GM18870 (cell line): ENCODE measurements at regions not wholly inside any gene's neighbourhood (a gene's known extent, or its start where the extent isn't known, plus 50 kb on each side); places are given as distances from the start of the nearest gene placed in this dataset.
"Not testable (repeated sequence)": the region's sequence is repeated elsewhere in the genome, so short reads cannot be mapped to it uniquely, and the experiment has no call there.

Experiments
- ATAC-seq: cut with Tn5 transposase; IDR thresholded peaks from one replicate; pipeline ENCODE4 v1.9.1; 2021; ENCODE audit warnings: moderate library complexity; ENCODE audit not compliant: unreplicated experiment

- ATAC-seq: no peak
These were observed 504.3 kb upstream of the CNTN3 start for GRCh38 chr3:75118779-75119178.

- ATAC-seq: no peak
These were observed 512.1 kb upstream of the CNTN3 start for GRCh38 chr3:75126556-75126955.

- ATAC-seq: no peak
These were observed 514.6 kb upstream of the CNTN3 start for GRCh38 chr3:75129101-75129500.

GRCh38 chr3:75136100-75136897 lies 521.8 kb upstream of the CNTN3 start:
- peak; percentile 46 for ATAC-seq

GRCh38 chr3:75138345-75138744 lies 523.9 kb upstream of the CNTN3 start:
- ATAC-seq: no peak

DNA sequence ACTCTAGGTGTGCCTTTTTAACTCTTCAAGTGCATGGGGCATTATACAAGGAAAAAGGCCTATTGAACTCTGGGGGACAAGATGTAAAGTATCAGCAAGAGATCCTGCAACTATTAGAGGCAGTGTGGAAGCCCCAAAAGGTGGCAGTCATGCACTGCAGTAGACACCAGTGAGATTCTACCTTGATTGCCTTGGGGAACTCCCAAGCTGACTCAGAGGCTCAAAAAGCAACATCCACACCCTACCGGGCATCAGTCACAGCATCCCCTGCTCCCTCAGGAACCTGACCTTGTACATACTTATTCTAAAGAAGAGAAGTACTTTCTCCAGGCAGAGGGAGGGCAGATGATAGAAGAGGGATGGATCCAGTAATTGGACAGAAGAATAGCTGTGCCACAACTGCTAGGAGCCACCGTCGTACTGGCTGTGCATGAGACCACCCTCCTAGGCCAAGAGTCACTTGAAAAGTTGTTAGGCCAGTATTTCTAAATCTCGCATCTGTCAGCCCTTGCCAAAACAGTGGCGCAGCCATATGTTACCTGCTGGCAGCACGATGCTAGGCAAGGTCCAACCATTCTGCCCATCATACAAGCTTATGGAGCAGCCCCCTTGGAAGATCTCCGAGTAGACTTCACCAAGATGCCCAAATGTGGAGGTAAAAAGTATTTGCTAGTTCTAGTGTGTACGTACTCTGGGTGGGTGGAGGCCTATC lies 523.1 kb upstream of the FRG2C start:
- peak; percentile 61 for ATAC-seq

GRCh38 chr3:75144406-75144805 lies 519.7 kb upstream of the FRG2C start:
- no peak for ATAC-seq

DNA sequence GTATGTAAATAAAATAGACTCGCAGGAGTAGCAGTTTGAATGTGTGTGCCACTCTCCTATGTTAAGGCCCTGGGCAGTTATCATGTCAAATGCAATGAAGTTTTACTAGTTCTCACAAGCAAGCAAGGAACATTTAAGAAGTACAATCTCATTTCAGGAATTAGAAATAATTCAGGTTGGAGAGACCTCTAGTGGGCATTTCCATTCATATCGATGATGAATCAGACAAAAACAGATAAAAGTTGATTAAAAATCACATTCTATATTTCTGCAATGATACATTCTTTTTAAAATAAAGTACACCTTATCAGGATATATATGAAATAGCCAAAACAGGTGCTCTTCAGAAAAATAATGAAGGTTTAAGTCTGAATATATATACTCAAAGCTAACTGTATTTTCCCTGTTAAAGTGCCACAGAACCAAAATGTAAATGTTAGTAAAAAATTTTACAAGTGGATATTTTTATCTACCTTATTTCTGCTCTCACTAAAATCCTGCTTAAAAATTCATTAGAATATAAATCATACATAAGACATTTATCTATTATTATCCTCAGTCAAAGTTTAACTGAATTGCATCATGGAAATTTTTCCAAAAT lies 492.4 kb upstream of the FRG2C start:
- ATAC-seq: no peak

GRCh38 chr3:75176937-75177336 lies 487.2 kb upstream of the FRG2C start:
- peak; percentile 65 for ATAC-seq

GRCh38 chr3:75180235-75180944 lies 483.7 kb upstream of the FRG2C start:
- peak; percentile 83 for ATAC-seq

DNA sequence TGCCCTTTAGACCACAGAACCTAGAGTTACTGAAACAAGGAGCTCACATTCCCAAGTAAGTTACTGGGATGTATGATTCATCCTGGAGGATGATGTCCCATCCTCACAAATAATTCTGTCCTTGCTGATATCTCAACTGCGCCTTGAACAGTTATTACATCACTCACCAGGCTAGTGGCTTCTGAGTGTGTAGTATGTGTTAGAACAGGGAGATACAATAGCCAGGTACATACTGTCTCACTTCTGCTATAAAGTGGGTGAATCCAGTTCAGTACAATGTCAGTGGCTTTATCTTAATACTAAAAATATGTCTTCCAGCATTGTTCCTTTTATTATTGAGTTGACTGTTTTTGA lies 483.2 kb upstream of the FRG2C start:
- peak; percentile 10 for ATAC-seq

DNA sequence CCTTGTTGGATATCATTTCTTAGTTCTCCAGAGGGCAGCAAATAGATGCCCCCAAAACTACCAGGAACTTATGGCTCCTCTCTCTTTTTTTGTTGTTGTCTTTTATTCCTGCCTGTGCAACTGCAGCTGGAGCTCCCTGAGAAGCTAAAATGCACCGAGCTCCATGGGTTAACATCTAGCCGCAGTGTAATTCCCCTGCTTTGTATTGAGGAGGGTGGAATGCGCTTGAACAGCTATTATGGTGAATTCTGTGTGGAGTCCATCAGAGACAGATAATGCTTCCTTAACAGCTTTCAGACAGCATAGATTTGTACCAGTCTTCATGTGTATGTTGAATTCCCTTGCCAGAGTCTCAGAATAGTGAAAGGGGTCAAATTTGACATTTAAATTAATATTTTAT lies 475.2 kb upstream of the FRG2C start:
- ATAC-seq: no peak

DNA sequence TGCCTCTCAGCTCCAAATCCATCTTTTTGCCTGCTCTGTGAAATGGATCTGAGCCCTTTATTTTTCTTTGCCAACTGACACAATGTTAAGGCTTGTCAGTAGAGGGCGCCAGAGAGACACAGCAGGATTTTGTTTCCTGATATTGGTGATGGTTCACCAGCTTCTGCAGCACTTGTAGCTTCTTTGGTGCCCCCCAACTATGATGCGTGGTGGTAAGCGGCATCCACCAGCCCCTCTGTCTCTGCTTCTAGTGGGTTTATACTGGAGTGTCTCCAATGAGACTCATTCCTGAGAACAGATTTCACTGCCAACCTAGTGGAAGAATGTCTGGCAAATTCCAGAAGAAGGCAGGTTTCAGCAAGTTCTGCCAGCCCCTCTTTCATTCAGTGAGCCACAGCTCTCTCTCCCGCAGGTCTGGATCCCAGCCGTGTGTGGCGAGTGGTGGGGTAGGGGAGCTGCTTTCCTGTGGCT lies 471.9 kb upstream of the FRG2C start:
- no peak for ATAC-seq

- ATAC-seq: no peak
These were observed 470.3 kb upstream of the FRG2C start for GRCh38 chr3:75193797-75194196.

GRCh38 chr3:75214332-75214731 lies 449.8 kb upstream of the FRG2C start:
- ATAC-seq: not testable (repeated sequence)

DNA sequence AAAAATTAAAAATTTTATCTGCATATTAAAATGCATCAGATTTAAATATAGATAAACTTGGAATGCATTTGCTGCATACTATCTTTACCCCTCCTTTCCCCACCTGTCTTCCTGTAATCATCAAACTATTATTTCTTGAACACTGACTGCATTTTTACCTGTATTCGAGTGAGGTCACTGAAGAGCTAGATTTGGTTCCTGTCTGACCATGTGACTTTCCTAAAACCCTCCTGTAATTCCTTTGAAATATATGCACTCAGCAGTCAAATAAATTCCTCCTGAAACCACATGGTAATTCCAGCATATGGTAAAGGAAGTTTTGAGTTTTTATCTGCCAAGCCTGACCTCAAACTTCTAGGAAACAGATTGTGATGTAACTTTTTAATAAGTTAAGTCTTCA lies 445.6 kb upstream of the FRG2C start:
- no peak for ATAC-seq

DNA sequence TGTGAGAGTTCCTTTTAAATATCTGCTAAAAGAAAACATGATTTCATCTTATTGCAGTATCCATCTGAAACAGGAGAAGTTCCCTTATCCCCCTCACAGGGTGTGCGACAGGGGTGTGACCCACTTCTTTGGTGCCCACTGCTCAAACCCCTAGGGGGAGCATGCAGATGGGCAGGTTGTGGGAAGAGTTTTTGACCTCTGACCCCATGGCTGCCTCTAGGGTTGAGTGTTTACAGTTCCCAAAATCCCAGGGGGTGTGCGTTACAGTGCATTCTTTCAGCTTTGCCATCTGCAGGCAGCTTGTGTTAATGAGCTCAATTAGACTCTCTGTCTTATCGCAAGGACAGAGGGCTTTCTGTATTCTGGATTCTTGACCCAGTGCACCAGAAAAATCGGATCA lies 443.2 kb upstream of the FRG2C start:
- no peak for ATAC-seq

GRCh38 chr3:75224412-75224811 lies 439.7 kb upstream of the FRG2C start:
- no peak for ATAC-seq

GRCh38 chr3:75232216-75232615 lies 431.9 kb upstream of the FRG2C start:
- ATAC-seq: no peak

- no peak for ATAC-seq
These were observed 428.5 kb upstream of the FRG2C start for GRCh38 chr3:75235631-75236030.

- no peak for ATAC-seq
These were observed 427.1 kb upstream of the FRG2C start for GRCh38 chr3:75237053-75237452.
